Ecto neural progenitor cell (in vitro differentiated cells): ENCODE measurements at regions not wholly inside any gene's neighbourhood (a gene's known extent, or its start where the extent isn't known, plus 50 kb on each side); places are given as distances from the start of the nearest gene placed in this dataset.

Source experiments
- DNase-seq: peaks from one replicate; pipeline ENCODE4 v3.0.0-alpha.2; 2018; ENCODE audit warnings: low spot score

GRCh38 chr5:2297991-2298390 lies 415.3 kb upstream of the IRX4 start:
- no peak for DNase-seq

- DNase-seq = peak; percentile 29
Measured at GRCh38 chr5:2295476-2295875, 412.8 kb upstream of the IRX4 start.

- DNase-seq = no peak
Measured at GRCh38 chr5:2293906-2294305, 411.2 kb upstream of the IRX4 start.

GRCh38 chr5:2291146-2291840 lies 408.6 kb upstream of the IRX4 start:
- DNase-seq = no peak

GRCh38 chr5:2289380-2289779 lies 406.7 kb upstream of the IRX4 start:
- no peak for DNase-seq

- no peak for DNase-seq
Measured at GRCh38 chr5:2288968-2289367, 406.2 kb upstream of the IRX4 start.

- DNase-seq = no peak
Measured at GRCh38 chr5:2288466-2288865, 405.7 kb upstream of the IRX4 start.

GRCh38 chr5:2286250-2286649 lies 403.5 kb upstream of the IRX4 start:
- DNase-seq = no peak

GRCh38 chr5:2284678-2285077 lies 402.0 kb upstream of the IRX4 start:
- DNase-seq = no peak

- DNase-seq = no peak
Measured at GRCh38 chr5:2283481-2284045, 400.8 kb upstream of the IRX4 start.

- no peak for DNase-seq
Measured at GRCh38 chr5:2282893-2283292, 400.2 kb upstream of the IRX4 start.

GRCh38 chr5:2282034-2282690 lies 399.4 kb upstream of the IRX4 start:
- no peak for DNase-seq

GRCh38 chr5:2281446-2281845 lies 398.7 kb upstream of the IRX4 start:
- DNase-seq = no peak

GRCh38 chr5:2280318-2280717 lies 397.6 kb upstream of the IRX4 start:
- DNase-seq = no peak

- no peak for DNase-seq
Measured at GRCh38 chr5:2278825-2279456, 396.2 kb upstream of the IRX4 start.

GRCh38 chr5:2277886-2278285 lies 395.2 kb upstream of the IRX4 start:
- no peak for DNase-seq

- DNase-seq = no peak
Measured at GRCh38 chr5:2276101-2276500, 393.4 kb upstream of the IRX4 start.

GRCh38 chr5:2272755-2273154 lies 390.0 kb upstream of the IRX4 start:
- DNase-seq = no peak

- no peak for DNase-seq
Measured at GRCh38 chr5:2272039-2272438, 389.3 kb upstream of the IRX4 start.

GRCh38 chr5:2271316-2271715 lies 388.6 kb upstream of the IRX4 start:
- DNase-seq = no peak

- no peak for DNase-seq
Measured at GRCh38 chr5:2270467-2270866, 387.7 kb upstream of the IRX4 start.

GRCh38 chr5:2269656-2270055 lies 386.9 kb upstream of the IRX4 start:
- DNase-seq = no peak

- no peak for DNase-seq
Measured at GRCh38 chr5:2267991-2268390, 385.3 kb upstream of the IRX4 start.
